SK-N-SH treated with all-trans-retinoic acid at 6 μM for 48 hours (cell line): ENCODE measurements at regions not wholly inside any gene's neighbourhood (a gene's known extent, or its start where the extent isn't known, plus 50 kb on each side); places are given as distances from the start of the nearest gene placed in this dataset.

Experiments
- ATAC-seq: fragments of 200-7000 bp; cut with Tn5 transposase; 3 replicates; pipeline ENCODE4 v1.9.1; 2020; ENCODE audit warnings: mild to moderate bottlenecking, moderate library complexity
- ARNTL ChIP-seq: fragments of 450-650 bp; formaldehyde crosslinking; IDR thresholded peaks from 2 replicates; pipeline ENCODE4 v1.5.0; 2020; ENCODE audit warnings: low read depth, mild to moderate bottlenecking, moderate library complexity, borderline replicate concordance
- BACH2 ChIP-seq: fragments of 250-450 bp; sonication (Bioruptor Pico); IDR thresholded peaks from 2 replicates; pipeline ENCODE4 v1.9.0; 2021; ENCODE audit warnings: mild to moderate bottlenecking, borderline replicate concordance
- CREB5 ChIP-seq: fragments of 250-450 bp; sonication (Bioruptor Pico); IDR thresholded peaks from 2 replicates; pipeline ENCODE4 v1.5.1; 2020; ENCODE audit warnings: low read depth, mild to moderate bottlenecking, moderate library complexity
- CSDC2 ChIP-seq: fragments of 250-450 bp; sonication (Bioruptor Pico); IDR thresholded peaks from 2 replicates; pipeline ENCODE4 v1.5.0; 2020; ENCODE audit warnings: mild to moderate bottlenecking, moderate library complexity
- CSRNP3 ChIP-seq: fragments of 250-450 bp; sonication (Bioruptor Pico); IDR thresholded peaks from 2 replicates; pipeline ENCODE4 v1.5.1; 2021; ENCODE audit warnings: mild to moderate bottlenecking, moderate library complexity
- ESRRG ChIP-seq: fragments of 250-450 bp; sonication (Bioruptor Pico); IDR thresholded peaks from 2 replicates; pipeline ENCODE4 v1.6.1; 2021; ENCODE audit warnings: mild to moderate bottlenecking
- GLIS3 ChIP-seq: fragments of 250-450 bp; sonication (Bioruptor Pico); IDR thresholded peaks from 2 replicates; pipeline ENCODE4 v1.5.0; 2020; ENCODE audit warnings: mild to moderate bottlenecking, moderate library complexity
- ISL1 ChIP-seq: fragments of 250-450 bp; sonication (Bioruptor Pico); IDR thresholded peaks from 2 replicates; pipeline ENCODE4 v2.1.2; 2022; ENCODE audit warnings: mild to moderate bottlenecking, moderate library complexity
- OSR1 ChIP-seq: fragments of 250-450 bp; sonication (Bioruptor Pico); IDR thresholded peaks from 2 replicates; pipeline ENCODE4 v1.8.0; 2022; ENCODE audit warnings: moderate library complexity, mild to moderate bottlenecking, inconsistent platforms
- POU6F1 ChIP-seq: fragments of 250-450 bp; sonication (Bioruptor Pico); IDR thresholded peaks from 2 replicates; pipeline ENCODE4 v1.8.0; 2021; ENCODE audit warnings: low read depth, mild to moderate bottlenecking, moderate library complexity, borderline replicate concordance
- PPARA ChIP-seq: fragments of 250-450 bp; sonication (Bioruptor Pico); IDR thresholded peaks from 2 replicates; pipeline ENCODE4 v1.5.0; 2020; ENCODE audit warnings: mild to moderate bottlenecking, borderline replicate concordance
- RARB ChIP-seq: fragments of 250-450 bp; sonication (Bioruptor Pico); IDR thresholded peaks from 2 replicates; pipeline ENCODE4 v1.8.0; 2021; ENCODE audit warnings: mild to moderate bottlenecking, moderate library complexity
- SNAI2 ChIP-seq: fragments of 250-450 bp; sonication (Bioruptor Pico); IDR thresholded peaks from 2 replicates; pipeline ENCODE4 v1.5.0; 2020; ENCODE audit warnings: mild to moderate bottlenecking, moderate library complexity
- TCF4 ChIP-seq: fragments of 250-450 bp; sonication (Bioruptor Pico); IDR thresholded peaks from 2 replicates; pipeline ENCODE4 v1.8.0; 2021; ENCODE audit warnings: mild to moderate bottlenecking, moderate library complexity, borderline replicate concordance
- TOX ChIP-seq: fragments of 250-450 bp; sonication (Bioruptor Pico); IDR thresholded peaks from 2 replicates; pipeline ENCODE4 v1.8.0; 2021; ENCODE audit warnings: mild to moderate bottlenecking, moderate library complexity, borderline replicate concordance
- TSHZ2 ChIP-seq: fragments of 250-450 bp; sonication (Bioruptor Pico); IDR thresholded peaks from 2 replicates; pipeline ENCODE4 v1.5.0; 2020; ENCODE audit warnings: mild to moderate bottlenecking, moderate library complexity
- ZFP3 ChIP-seq: fragments of 250-450 bp; sonication (Bioruptor Pico); IDR thresholded peaks from 2 replicates; pipeline ENCODE4 v1.5.0; 2020; ENCODE audit warnings: mild to moderate bottlenecking, moderate library complexity
- ZFP30 ChIP-seq: fragments of 450-650 bp; formaldehyde crosslinking; IDR thresholded peaks from 2 replicates; pipeline ENCODE4 v1.5.0; 2022; ENCODE audit warnings: mild to moderate bottlenecking, moderate library complexity
- ZNF70 ChIP-seq: fragments of 450-650 bp; formaldehyde crosslinking; IDR thresholded peaks from 2 replicates; pipeline ENCODE4 v1.5.0; 2020; ENCODE audit warnings: mild to moderate bottlenecking, moderate library complexity
- ZNF8 ChIP-seq: fragments of 450-650 bp; formaldehyde crosslinking; IDR thresholded peaks from 2 replicates; pipeline ENCODE4 v1.5.0; 2020; ENCODE audit warnings: mild to moderate bottlenecking, moderate library complexity

- TF ChIP-seq BACH2 (CRISPR knock-in tag), result no peak
- TF ChIP-seq, all 23 proteins: peak for 0
- no peak for ATAC-seq
These were observed 378.9 kb downstream of the ELAVL2 start for GRCh38 chr9:23447166-23447565.

- ATAC-seq, result no peak
- TF ChIP-seq ARNTL (CRISPR knock-in tag) (no peak), ESRRG (CRISPR knock-in tag) (no peak), OSR1 (CRISPR knock-in tag) (no peak), RARB (no peak), ZFP30 (CRISPR knock-in tag) (no peak), TCF4 (CRISPR knock-in tag) (no peak), SNAI2 (CRISPR knock-in tag) (no peak), ISL1 (CRISPR knock-in tag) (no peak), POU6F1 (CRISPR knock-in tag) (no peak), CSDC2 (CRISPR knock-in tag) (no peak), CSRNP3 (CRISPR knock-in tag) (no peak), TOX (no peak), ZNF70 (CRISPR knock-in tag) (no peak), CREB5 (CRISPR knock-in tag) (no peak), GLIS3 (CRISPR knock-in tag) (no peak), ZNF8 (CRISPR knock-in tag) (no peak)
- TF ChIP-seq, all 23 proteins: peak for 0
These were observed 378.1 kb downstream of the ELAVL2 start for GRCh38 chr9:23447944-23448343.

- no peak for ATAC-seq
These were observed 374.1 kb downstream of the ELAVL2 start for GRCh38 chr9:23451802-23452418.

GRCh38 chr9:23464275-23464674 is 361.8 kb downstream of the ELAVL2 start:
- ATAC-seq, result no peak

More at GRCh38 chr9:23451802-23452418, 374.1 kb downstream of the ELAVL2 start:
- TF ChIP-seq PPARA, result no peak
- TF ChIP-seq, all 23 proteins: peak for 0

GRCh38 chr9:23467276-23467675 is 358.8 kb downstream of the ELAVL2 start:
- no peak for ATAC-seq
- no peak for TF ChIP-seq ZFP30 (CRISPR knock-in tag)
- TF ChIP-seq ZNF70 (CRISPR knock-in tag), result no peak
- no peak for TF ChIP-seq TSHZ2 (CRISPR knock-in tag)
- no peak for TF ChIP-seq POU6F1 (CRISPR knock-in tag)
- no peak for TF ChIP-seq SNAI2 (CRISPR knock-in tag)
- no peak for TF ChIP-seq ARNTL (CRISPR knock-in tag)
- TF ChIP-seq PPARA, result no peak
- TF ChIP-seq CSDC2 (CRISPR knock-in tag), result no peak
- TF ChIP-seq RARB, result no peak

More at GRCh38 chr9:23464275-23464674, 361.8 kb downstream of the ELAVL2 start:
- TF ChIP-seq POU6F1 (CRISPR knock-in tag) (no peak), ARNTL (CRISPR knock-in tag) (no peak), OSR1 (CRISPR knock-in tag) (no peak), ZNF70 (CRISPR knock-in tag) (no peak), RARB (no peak), ZNF8 (CRISPR knock-in tag) (no peak), ZFP3 (no peak), PPARA (no peak)
